ENCODE measurements at regions not wholly inside any gene's neighbourhood (a gene's known extent, or its start where the extent isn't known, plus 50 kb on each side); places are given as distances from the start of the nearest gene placed in this dataset.

DNA sequence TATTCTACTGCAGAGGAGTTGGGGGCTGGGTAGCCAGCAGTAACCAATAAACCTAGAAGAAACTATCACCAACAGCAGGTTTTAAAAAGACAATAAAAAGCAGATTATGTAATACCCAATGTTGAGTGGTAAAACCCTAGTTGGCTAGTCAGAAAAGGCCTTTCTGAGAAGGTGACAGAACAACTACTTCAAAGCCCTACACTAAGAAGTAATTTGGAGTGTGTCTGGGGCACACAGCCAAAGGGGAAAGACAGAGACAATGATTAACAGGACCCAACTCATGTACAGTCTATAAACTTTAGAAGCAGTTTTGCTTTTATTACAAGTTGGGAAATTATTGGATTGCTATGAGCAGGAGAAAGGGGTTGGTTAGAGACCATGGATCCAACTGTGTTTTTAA, 77.2 kb upstream of the TMEM106B start:
- DNase-seq: no peak

DNA sequence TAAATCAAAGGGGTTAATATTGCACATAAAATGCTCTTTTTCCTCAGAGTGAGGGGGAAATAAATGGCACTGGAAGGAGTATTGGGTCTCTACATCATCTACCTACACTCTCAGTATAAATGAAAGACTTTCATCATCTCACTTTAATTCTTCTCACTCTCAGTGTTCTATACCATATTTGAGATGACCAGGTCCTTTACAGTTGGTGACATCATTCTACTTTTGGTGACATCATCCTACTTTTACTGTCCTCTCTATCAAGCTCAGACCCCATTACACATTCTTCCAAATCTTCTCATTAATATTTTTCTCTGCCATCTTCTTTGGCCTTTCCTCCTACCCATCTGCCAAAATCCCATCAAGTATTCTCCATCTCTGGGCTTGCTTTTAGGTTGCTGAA, 74.6 kb upstream of the TMEM106B start:
- no peak for DNase-seq

GRCh38 chr7:12137283-12137682, 73.8 kb upstream of the TMEM106B start:
- DNase-seq: no peak

- no peak for DNase-seq
These were observed 72.7 kb upstream of the TMEM106B start for GRCh38 chr7:12138421-12138820.

- DNase-seq: no peak
These were observed 71.7 kb upstream of the TMEM106B start for GRCh38 chr7:12139416-12139815.

- DNase-seq: no peak
These were observed 64.3 kb upstream of the TMEM106B start for GRCh38 chr7:12146813-12147212.

DNA sequence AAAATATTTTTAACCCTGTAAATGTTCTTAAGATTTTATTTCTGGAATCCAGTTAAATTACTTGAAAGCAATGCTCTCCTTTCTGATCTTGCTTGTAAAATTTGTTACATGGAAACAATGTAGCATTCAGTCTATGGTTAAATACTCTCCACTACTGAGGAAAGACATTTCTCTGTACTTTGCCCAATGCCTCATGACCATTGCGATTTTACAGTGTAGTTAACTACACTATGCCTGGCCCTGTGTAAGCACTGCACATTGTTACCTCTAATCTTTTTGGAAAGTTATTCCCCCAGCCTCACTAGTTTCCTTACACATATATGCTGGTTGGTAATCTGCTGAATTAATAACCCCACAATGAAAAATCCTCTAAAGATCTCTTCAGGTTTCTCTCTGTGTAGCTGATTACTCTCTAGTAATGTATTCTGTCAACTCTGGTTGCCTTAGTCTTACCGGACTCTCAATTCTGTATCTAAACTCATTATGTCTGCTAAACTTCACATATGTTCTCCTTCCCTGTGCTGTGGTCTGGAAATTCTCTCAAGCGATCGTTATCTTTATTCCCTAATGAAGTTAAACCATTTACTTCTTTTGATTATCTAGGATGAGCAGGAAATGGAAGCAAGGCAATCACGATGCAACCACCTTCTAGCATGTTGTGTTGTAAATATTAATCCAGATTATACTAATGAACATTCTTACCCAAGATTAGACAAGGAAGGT, 58.7 kb upstream of the TMEM106B start:
- no peak for DNase-seq

- no peak for DNase-seq
These were observed 57.0 kb upstream of the TMEM106B start for GRCh38 chr7:12154119-12154518.

- no peak for DNase-seq
These were observed 53.6 kb upstream of the TMEM106B start for GRCh38 chr7:12157517-12157916.

DNA sequence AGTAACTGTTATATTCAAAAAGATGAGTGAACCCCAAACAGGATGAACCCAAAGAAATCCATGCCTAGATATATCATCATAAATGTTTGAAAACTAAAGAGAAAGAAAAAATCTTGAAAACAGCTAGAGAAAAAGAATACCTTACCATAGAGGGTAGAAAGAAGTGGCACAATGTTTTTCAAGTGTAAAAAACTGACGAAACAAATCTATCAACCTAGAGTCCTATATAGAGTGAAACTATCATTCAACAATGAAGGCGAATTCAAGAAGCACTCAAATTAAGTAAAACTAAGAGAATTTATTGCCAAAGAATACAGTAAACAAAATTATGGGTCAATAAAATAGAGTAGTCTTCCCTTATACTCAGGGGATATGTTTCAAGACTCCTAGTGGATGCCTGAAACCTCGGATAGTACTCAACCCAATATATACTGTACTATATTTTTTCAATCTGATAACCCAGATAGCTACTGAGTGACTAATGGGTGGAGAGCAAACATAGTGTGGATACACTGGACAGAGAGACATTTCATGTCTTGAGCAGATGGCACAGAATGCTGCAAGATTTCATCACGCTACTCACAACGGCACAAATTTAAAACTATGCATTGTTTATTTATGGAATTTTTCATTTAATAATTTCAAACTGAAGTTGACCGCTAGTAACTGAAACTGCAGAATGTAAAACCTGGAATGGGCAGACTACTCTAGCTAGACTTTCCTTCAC, 52.6 kb upstream of the TMEM106B start:
- DNase-seq: no peak

GRCh38 chr7:12161146-12161545, 49.9 kb upstream of the TMEM106B start:
- DNase-seq: no peak
